ENCODE measurements at regions not wholly inside any gene's neighbourhood (a gene's known extent, or its start where the extent isn't known, plus 50 kb on each side); places are given as distances from the start of the nearest gene placed in this dataset.
A peak's percentile ranks its signal among the peaks of the same experiment; 100 is the strongest.

- Histone ChIP-seq H4K20me1 (ENCODE audit: control insufficient read depth, extremely low read depth, insufficient read depth, low read length) (no peaks in the 10 kb centered on the region), H3K4me3 (replicated peaks in 1 of 4; ENCODE audit: control extremely low read depth in 1 of 4, insufficient read depth in 1 of 4, low read depth in 3 of 4, low read length in 4 of 4) (no peak overlapping the region), H3K4me2 (ENCODE audit: extremely low read depth, insufficient read depth, low read length) (no peak overlapping the region), H3K9ac (ENCODE audit: insufficient read depth, low read length) (no peak overlapping the region), H3K27me3 (ENCODE audit: control insufficient read depth, insufficient read depth, low read length) (no peaks in the 10 kb centered on the region), H2AFZ (ENCODE audit: low read length) (no peak overlapping the region), H3K27ac (ENCODE audit: insufficient read depth, low read length) (no peak overlapping the region), H3K36me3 (ENCODE audit: control insufficient read depth, insufficient read depth, low read length) (no peaks in the 10 kb centered on the region), H3K9me3 (ENCODE audit: control insufficient read depth, insufficient read depth, low read depth, low read length) (no peaks in the 10 kb centered on the region), H3K79me2 (ENCODE audit: control insufficient read depth, insufficient read depth, low read length) (no peaks in the 10 kb centered on the region), H3K4me1 (ENCODE audit: control insufficient read depth, extremely low read depth, insufficient read depth, low read length) (peaks cover 3% of the 10 kb centered on the region)
- DNase-seq (ENCODE audit: low read depth in 2 of 2), result no peak
- TF ChIP-seq CTCF (conservative IDR thresholded peaks at IDR 0.05 in 1 of 2, IDR thresholded peaks at IDR 0.05 in 1 of 2; ENCODE audit: low read depth in 1 of 2, low read length in 2 of 2) (no peak), EZH2 (IDR thresholded peaks at IDR 0.05; ENCODE audit: low read length, missing control alignments) (no peak)
These were observed 113.5 kb upstream of the RCN1 start for GRCh38 chr11:31977343-31977742.

- H3K4me3 ChIP-seq (replicated peaks in 1 of 4; ENCODE audit: control extremely low read depth in 1 of 4, insufficient read depth in 1 of 4, low read depth in 3 of 4, low read length in 4 of 4), result no peak overlapping the region
- no peaks in the 10 kb centered on the region for H4K20me1 ChIP-seq (ENCODE audit: control insufficient read depth, extremely low read depth, insufficient read depth, low read length)
- no peak overlapping the region for H2AFZ ChIP-seq (ENCODE audit: low read length)
- no peaks in the 10 kb centered on the region for H3K79me2 ChIP-seq (ENCODE audit: control insufficient read depth, insufficient read depth, low read length)
- H3K9ac ChIP-seq (ENCODE audit: insufficient read depth, low read length), result no peak overlapping the region
- peaks cover 3% of the 10 kb centered on the region for H3K4me1 ChIP-seq (ENCODE audit: control insufficient read depth, extremely low read depth, insufficient read depth, low read length)
- H3K36me3 ChIP-seq (ENCODE audit: control insufficient read depth, insufficient read depth, low read length), result no peaks in the 10 kb centered on the region
- H3K4me2 ChIP-seq (ENCODE audit: extremely low read depth, insufficient read depth, low read length), result peak overlapping the region; percentile 42
- H3K27ac ChIP-seq (ENCODE audit: insufficient read depth, low read length), result no peak overlapping the region
- H3K27me3 ChIP-seq (ENCODE audit: control insufficient read depth, insufficient read depth, low read length), result no peaks in the 10 kb centered on the region
- DNase-seq (ENCODE audit: low read depth in 2 of 2), result peak; percentile 64 to 93
- TF ChIP-seq CTCF (conservative IDR thresholded peaks at IDR 0.05 in 1 of 2, IDR thresholded peaks at IDR 0.05 in 1 of 2; ENCODE audit: low read depth in 1 of 2, low read length in 2 of 2), result no peak
- no peak for TF ChIP-seq EZH2 (IDR thresholded peaks at IDR 0.05; ENCODE audit: low read length, missing control alignments)
- no peaks in the 10 kb centered on the region for H3K9me3 ChIP-seq (ENCODE audit: control insufficient read depth, insufficient read depth, low read depth, low read length)
These were observed 116.3 kb upstream of the RCN1 start for GRCh38 chr11:31974366-31975136.

- no peak overlapping the region for H3K9ac ChIP-seq (ENCODE audit: insufficient read depth, low read length)
- H3K27me3 ChIP-seq (ENCODE audit: control insufficient read depth, insufficient read depth, low read length), result no peaks in the 10 kb centered on the region
- H3K36me3 ChIP-seq (ENCODE audit: control insufficient read depth, insufficient read depth, low read length), result no peaks in the 10 kb centered on the region
- no peak overlapping the region for H2AFZ ChIP-seq (ENCODE audit: low read length)
- H3K4me1 ChIP-seq (ENCODE audit: control insufficient read depth, extremely low read depth, insufficient read depth, low read length), result peaks cover 5% of the 10 kb centered on the region
- H4K20me1 ChIP-seq (ENCODE audit: control insufficient read depth, extremely low read depth, insufficient read depth, low read length), result no peaks in the 10 kb centered on the region
- no peak for DNase-seq (ENCODE audit: low read depth in 2 of 2)
- no peak overlapping the region for H3K4me3 ChIP-seq (replicated peaks in 1 of 4; ENCODE audit: control extremely low read depth in 1 of 4, insufficient read depth in 1 of 4, low read depth in 3 of 4, low read length in 4 of 4)
- no peak overlapping the region for H3K4me2 ChIP-seq (ENCODE audit: extremely low read depth, insufficient read depth, low read length)
- H3K27ac ChIP-seq (ENCODE audit: insufficient read depth, low read length), result no peak overlapping the region
- no peak for TF ChIP-seq CTCF (conservative IDR thresholded peaks at IDR 0.05 in 1 of 2, IDR thresholded peaks at IDR 0.05 in 1 of 2; ENCODE audit: low read depth in 1 of 2, low read length in 2 of 2)
- TF ChIP-seq EZH2 (IDR thresholded peaks at IDR 0.05; ENCODE audit: low read length, missing control alignments), result no peak
- H3K79me2 ChIP-seq (ENCODE audit: control insufficient read depth, insufficient read depth, low read length), result no peaks in the 10 kb centered on the region
- no peaks in the 10 kb centered on the region for H3K9me3 ChIP-seq (ENCODE audit: control insufficient read depth, insufficient read depth, low read depth, low read length)
These were observed 117.7 kb upstream of the RCN1 start for GRCh38 chr11:31973172-31973571.
